ENCODE measurements at regions not wholly inside any gene's neighbourhood (a gene's known extent, or its start where the extent isn't known, plus 50 kb on each side); places are given as distances from the start of the nearest gene placed in this dataset.

DNA sequence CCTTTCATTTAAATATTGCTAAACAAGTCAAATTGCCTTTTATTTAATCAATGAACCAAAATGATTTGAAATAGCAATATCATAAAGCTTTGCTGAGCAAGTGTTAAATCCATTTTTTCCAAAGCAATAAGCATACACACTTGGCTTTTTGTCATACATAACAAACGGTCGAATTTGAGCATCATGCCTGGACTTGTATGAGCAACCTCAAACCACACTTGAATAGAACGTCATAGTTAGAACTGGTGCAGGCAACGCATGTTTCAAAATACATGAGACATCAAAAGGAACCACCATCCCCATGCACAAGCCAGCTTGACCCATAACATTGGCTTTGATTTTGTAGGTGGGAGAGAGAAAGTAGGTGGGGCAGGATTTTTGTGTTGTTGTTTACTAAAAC, 812.3 kb upstream of the FRG1 start:
- TF ChIP-seq POLR2A (IDR thresholded peaks at IDR 0.05), result no peak
- TF ChIP-seq, protein P1, sequence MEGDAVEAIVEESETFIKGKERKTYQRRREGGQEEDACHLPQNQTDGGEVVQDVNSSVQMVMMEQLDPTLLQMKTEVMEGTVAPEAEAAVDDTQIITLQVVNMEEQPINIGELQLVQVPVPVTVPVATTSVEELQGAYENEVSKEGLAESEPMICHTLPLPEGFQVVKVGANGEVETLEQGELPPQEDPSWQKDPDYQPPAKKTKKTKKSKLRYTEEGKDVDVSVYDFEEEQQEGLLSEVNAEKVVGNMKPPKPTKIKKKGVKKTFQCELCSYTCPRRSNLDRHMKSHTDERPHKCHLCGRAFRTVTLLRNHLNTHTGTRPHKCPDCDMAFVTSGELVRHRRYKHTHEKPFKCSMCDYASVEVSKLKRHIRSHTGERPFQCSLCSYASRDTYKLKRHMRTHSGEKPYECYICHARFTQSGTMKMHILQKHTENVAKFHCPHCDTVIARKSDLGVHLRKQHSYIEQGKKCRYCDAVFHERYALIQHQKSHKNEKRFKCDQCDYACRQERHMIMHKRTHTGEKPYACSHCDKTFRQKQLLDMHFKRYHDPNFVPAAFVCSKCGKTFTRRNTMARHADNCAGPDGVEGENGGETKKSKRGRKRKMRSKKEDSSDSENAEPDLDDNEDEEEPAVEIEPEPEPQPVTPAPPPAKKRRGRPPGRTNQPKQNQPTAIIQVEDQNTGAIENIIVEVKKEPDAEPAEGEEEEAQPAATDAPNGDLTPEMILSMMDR (IDR thresholded peaks at IDR 0.05), result no peak

Data from thyroid gland (tissue), 4 donors.